ENCODE measurements at regions not wholly inside any gene's neighbourhood (a gene's known extent, or its start where the extent isn't known, plus 50 kb on each side); places are given as distances from the start of the nearest gene placed in this dataset.

- H3K9me3 ChIP-seq: no peaks in the 10 kb centered on the region
- 63 to 69% (median 66%) methylated on average over 3 of the region's 3 CpGs for WGBS, 4 donors
Observed at GRCh38 chr3:154590675-154591384, 160.8 kb upstream of the GPR149 start.

DNA sequence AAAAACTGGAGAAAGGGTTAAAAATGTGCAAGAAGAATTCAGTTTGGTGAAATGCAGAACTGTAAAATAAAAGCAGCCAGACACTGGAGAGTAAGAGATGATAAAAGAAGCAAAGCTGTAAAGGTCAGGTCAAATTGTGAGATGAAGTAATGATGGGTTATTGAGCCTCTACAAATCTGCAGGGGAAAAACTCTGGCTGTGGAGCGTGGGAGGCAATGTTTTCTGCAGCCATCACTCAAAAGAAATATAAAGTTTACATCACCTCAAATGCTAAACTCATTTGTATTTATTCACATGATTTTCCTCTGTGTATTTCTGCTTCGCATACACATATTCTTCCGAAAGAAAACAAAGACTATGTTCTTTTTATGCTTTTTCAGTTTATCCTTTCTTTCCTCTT, 158.8 kb upstream of the GPR149 start:
- ATAC-seq: no peak
- H3K27ac ChIP-seq: no peak overlapping the region
- no peak for TF ChIP-seq POLR2A (IDR thresholded peaks at IDR 0.05)
- TF ChIP-seq, protein P1, sequence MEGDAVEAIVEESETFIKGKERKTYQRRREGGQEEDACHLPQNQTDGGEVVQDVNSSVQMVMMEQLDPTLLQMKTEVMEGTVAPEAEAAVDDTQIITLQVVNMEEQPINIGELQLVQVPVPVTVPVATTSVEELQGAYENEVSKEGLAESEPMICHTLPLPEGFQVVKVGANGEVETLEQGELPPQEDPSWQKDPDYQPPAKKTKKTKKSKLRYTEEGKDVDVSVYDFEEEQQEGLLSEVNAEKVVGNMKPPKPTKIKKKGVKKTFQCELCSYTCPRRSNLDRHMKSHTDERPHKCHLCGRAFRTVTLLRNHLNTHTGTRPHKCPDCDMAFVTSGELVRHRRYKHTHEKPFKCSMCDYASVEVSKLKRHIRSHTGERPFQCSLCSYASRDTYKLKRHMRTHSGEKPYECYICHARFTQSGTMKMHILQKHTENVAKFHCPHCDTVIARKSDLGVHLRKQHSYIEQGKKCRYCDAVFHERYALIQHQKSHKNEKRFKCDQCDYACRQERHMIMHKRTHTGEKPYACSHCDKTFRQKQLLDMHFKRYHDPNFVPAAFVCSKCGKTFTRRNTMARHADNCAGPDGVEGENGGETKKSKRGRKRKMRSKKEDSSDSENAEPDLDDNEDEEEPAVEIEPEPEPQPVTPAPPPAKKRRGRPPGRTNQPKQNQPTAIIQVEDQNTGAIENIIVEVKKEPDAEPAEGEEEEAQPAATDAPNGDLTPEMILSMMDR (IDR thresholded peaks at IDR 0.05): no peak
- no peaks in the 10 kb centered on the region for H3K9me3 ChIP-seq
- H3K27me3 ChIP-seq: no peaks in the 10 kb centered on the region
- intact Hi-C loops (cut with DNase I): no loop called here
- H3K4me3 ChIP-seq: no peak overlapping the region
- WGBS, 4 donors: 70 to 80% (median 72%) methylated on average over 3 of the region's 3 CpGs
- no peaks in the 10 kb centered on the region for H3K36me3 ChIP-seq
- DNase-seq: no peak
- no peaks in the 10 kb centered on the region for H3K4me1 ChIP-seq

More at GRCh38 chr3:154590675-154591384, 160.8 kb upstream of the GPR149 start:
- no peaks in the 10 kb centered on the region for H3K27me3 ChIP-seq
- TF ChIP-seq, protein P1 (IDR thresholded peaks at IDR 0.05): no peak
- TF ChIP-seq POLR2A (IDR thresholded peaks at IDR 0.05): no peak
- no peaks in the 10 kb centered on the region for H3K4me1 ChIP-seq
- ATAC-seq: no peak
- no peak overlapping the region for H3K4me3 ChIP-seq
- DNase-seq: no peak
- H3K36me3 ChIP-seq: no peaks in the 10 kb centered on the region
- H3K27ac ChIP-seq: no peak overlapping the region
- intact Hi-C loops (cut with DNase I): no loop called here

- H3K27ac ChIP-seq: no peak overlapping the region
- DNase-seq: no peak
- TF ChIP-seq, protein P1 (IDR thresholded peaks at IDR 0.05): no peak
- no peak for TF ChIP-seq POLR2A (IDR thresholded peaks at IDR 0.05)
- intact Hi-C loops (cut with DNase I): no loop called here
- no peaks in the 10 kb centered on the region for H3K36me3 ChIP-seq
- no peaks in the 10 kb centered on the region for H3K27me3 ChIP-seq
- H3K4me3 ChIP-seq: no peak overlapping the region
- peaks cover 0 to 8% (median 0%) of the 10 kb centered on the region in 12 donors for H3K9me3 ChIP-seq
- no peaks in the 10 kb centered on the region for H3K4me1 ChIP-seq
- no peak for ATAC-seq
Observed at GRCh38 chr3:154584974-154585373, 155.0 kb upstream of the GPR149 start.

- TF ChIP-seq, protein P1 (IDR thresholded peaks at IDR 0.05): no peak
- TF ChIP-seq POLR2A (IDR thresholded peaks at IDR 0.05): no peak
- Histone ChIP-seq H3K27ac (no peak overlapping the region), H3K4me3 (no peak overlapping the region), H3K4me1 (no peaks in the 10 kb centered on the region), H3K27me3 (no peaks in the 10 kb centered on the region), H3K9me3 (peaks cover 0 to 9% (median 0%) of the 10 kb centered on the region in 12 donors), H3K36me3 (no peaks in the 10 kb centered on the region)
- 75 to 84% (median 79%) methylated on average over 4 of the region's 4 CpGs for WGBS, 4 donors
- ATAC-seq (no peak), DNase-seq (no peak)
- intact Hi-C loops (cut with DNase I): no loop called here
Observed at GRCh38 chr3:154584041-154584440, 154.1 kb upstream of the GPR149 start.
